H1 (cell line): ENCODE measurements at regions not wholly inside any gene's neighbourhood (a gene's known extent, or its start where the extent isn't known, plus 50 kb on each side); places are given as distances from the start of the nearest gene placed in this dataset.

Experiments used
- CTCF ChIA-PET: fragments of 300-600 bp; sonication (Branson Sonifier 250); formaldehyde crosslinking; loops from one replicate; lab custom pipeline; 2021; ENCODE audit not compliant: partially characterized antibody; lab: Charles Lee
- POLR2A ChIA-PET: fragments of 300-600 bp; sonication (Branson Sonifier 250); formaldehyde crosslinking; loops from one replicate; lab custom pipeline; 2021; ENCODE audit warnings: inconsistent platforms; ENCODE audit not compliant: partially characterized antibody; lab: Charles Lee
- DNase-seq, 2 experiments: peaks; one replicate each; pipeline versions ENCODE4 v3.0.0 to v3.0.0-alpha.2; 2010 to 2022; ENCODE audit warnings: low spot score in 2 of 2, low read depth in 1 of 2, mixed read lengths in 1 of 2
- FAIRE-seq: peaks from 2 replicates; lab custom pipeline; 2011; peaks lifted over from hg19 to GRCh38; lab: Jason Lieb, UNC
- H2AFZ ChIP-seq: 2 replicates; pipeline ENCODE4 v1.8.1; 2012; ENCODE audit warnings: low read length, inconsistent platforms
- H2AK5ac ChIP-seq: 2 replicates; pipeline ENCODE4 v1.6.1; 2013; ENCODE audit warnings: low read depth, low read length
- H2BK120ac ChIP-seq: replicated peaks from 2 replicates; pipeline ENCODE3; 2013; ENCODE audit warnings: low read depth, low read length, inconsistent platforms
- H2BK12ac ChIP-seq: 2 replicates; pipeline ENCODE4 v1.6.1; 2013; ENCODE audit warnings: low read depth, low read length
- H2BK15ac ChIP-seq: 2 replicates; pipeline ENCODE4 v1.6.1; 2013; ENCODE audit warnings: low read length
- H2BK20ac ChIP-seq: 2 replicates; pipeline ENCODE4 v1.6.1; 2013; ENCODE audit warnings: low read length
- H2BK5ac ChIP-seq: 2 replicates; pipeline ENCODE4 v1.6.1; 2013; ENCODE audit warnings: low read depth, low read length
- H3K14ac ChIP-seq: 2 replicates; pipeline ENCODE4 v1.6.1; 2013; ENCODE audit warnings: inconsistent platforms; ENCODE audit not compliant: insufficient read length
- H3K18ac ChIP-seq: 2 replicates; pipeline ENCODE4 v1.6.1; 2013; ENCODE audit warnings: low read length; ENCODE audit errors: extremely low read depth
- H3K23ac ChIP-seq: 2 replicates; pipeline ENCODE4 v1.6.1; 2013; ENCODE audit warnings: inconsistent platforms; ENCODE audit not compliant: insufficient read length
- H3K23me2 ChIP-seq: 2 replicates; pipeline ENCODE4 v1.6.1; 2013; ENCODE audit warnings: low read depth, low read length
- H3K27ac ChIP-seq: 2 replicates; pipeline ENCODE4 v1.6.1; 2011; ENCODE audit warnings: low read depth, low read length, inconsistent platforms
- H3K27me3 ChIP-seq, 4 experiments: replicated peaks in 1 of 4; 1 replicate in 1 of 4; 2 replicates in 3 of 4; pipeline versions ENCODE4 v1.6.1 to v1.8.1; 2011 to 2013; ENCODE audit warnings: low read length in 3 of 4, mild to moderate bottlenecking in 3 of 4, inconsistent platforms in 2 of 4, mixed read lengths in 2 of 4, moderate library complexity in 1 of 4; ENCODE audit not compliant: control insufficient read depth in 3 of 4, insufficient read depth in 3 of 4; ENCODE audit errors: extremely low read depth in 1 of 4
- H3K36me3 ChIP-seq, 4 experiments: 2 replicates each; pipeline versions ENCODE4 v1.6.1 to v1.8.1; 2011 to 2013; ENCODE audit warnings: mild to moderate bottlenecking in 4 of 4, low read length in 3 of 4, moderate library complexity in 2 of 4, control low read depth in 1 of 4, inconsistent platforms in 1 of 4; ENCODE audit not compliant: insufficient read depth in 4 of 4, control insufficient read depth in 2 of 4
- H3K4ac ChIP-seq: replicated peaks from 2 replicates; pipeline ENCODE3; 2013; ENCODE audit warnings: low read length, low read depth, mixed read lengths, inconsistent platforms; ENCODE audit not compliant: insufficient read length
- H3K4me1 ChIP-seq, 4 experiments: replicated peaks in 1 of 4; 1 replicate in 1 of 4; 2 replicates in 3 of 4; pipeline versions ENCODE4 v1.6.1 to v1.8.1; 2011 to 2013; ENCODE audit warnings: low read length in 3 of 4, inconsistent platforms in 2 of 4, mixed read lengths in 1 of 4; ENCODE audit not compliant: insufficient read depth in 4 of 4, control insufficient read depth in 3 of 4
- H3K4me2 ChIP-seq, 2 experiments: 2 replicates each; pipeline versions ENCODE4 v1.6.1 to v1.8.1; 2011 to 2013; ENCODE audit warnings: low read depth in 2 of 2, low read length in 2 of 2, control low read depth in 1 of 2, inconsistent platforms in 1 of 2, mild to moderate bottlenecking in 1 of 2; ENCODE audit not compliant: insufficient read depth in 1 of 2
- H3K4me3 ChIP-seq, 4 experiments: fragments of 200-600, 300-600 bp in 1 of 4; sonication (generic), shearing (Covaris generic), sonication (Bioruptor Twin) in 1 of 4; 2 replicates each; pipeline versions ENCODE4 v1.5.1 to v1.8.1; 2011 to 2016; ENCODE audit warnings: low read length in 4 of 4, low read depth in 3 of 4, control low read depth in 2 of 4, inconsistent platforms in 2 of 4, mild to moderate bottlenecking in 2 of 4, mixed read lengths in 1 of 4, moderate library complexity in 1 of 4; ENCODE audit not compliant: insufficient read depth in 2 of 4; ENCODE audit errors: extremely low read depth in 1 of 4
- H3K56ac ChIP-seq: replicated peaks from 2 replicates; pipeline ENCODE3; 2013; ENCODE audit warnings: low read depth, mild to moderate bottlenecking, mixed read lengths, low read length, inconsistent platforms; ENCODE audit not compliant: insufficient read length
- H3K79me1 ChIP-seq: 2 replicates; pipeline ENCODE4 v1.6.1; 2013; ENCODE audit warnings: low read depth, low read length, control low read depth
- H3K79me2 ChIP-seq, 2 experiments: 2 replicates each; pipeline versions ENCODE4 v1.6.1 to v1.8.1; 2012 to 2013; ENCODE audit warnings: low read length in 2 of 2, mild to moderate bottlenecking in 2 of 2, inconsistent platforms in 1 of 2; ENCODE audit not compliant: insufficient read depth in 2 of 2, control insufficient read depth in 1 of 2
- H3K9ac ChIP-seq, 4 experiments: replicated peaks in 1 of 4; 1 replicate in 1 of 4; 2 replicates in 3 of 4; pipeline versions ENCODE4 v1.6.1 to v1.8.1; 2011 to 2013; ENCODE audit warnings: low read depth in 3 of 4, low read length in 3 of 4, control low read depth in 2 of 4, mild to moderate bottlenecking in 2 of 4, moderate library complexity in 2 of 4, inconsistent platforms in 1 of 4; ENCODE audit errors: extremely low read depth in 1 of 4
- H3K9me3 ChIP-seq, 2 experiments: 2 replicates each; pipeline versions ENCODE4 v1.6.1 to v1.8.1; 2012 to 2013; ENCODE audit warnings: mild to moderate bottlenecking in 2 of 2, moderate library complexity in 2 of 2, control low read depth in 1 of 2, inconsistent platforms in 1 of 2, low read depth in 1 of 2, low read length in 1 of 2, mixed read lengths in 1 of 2; ENCODE audit not compliant: insufficient read depth in 2 of 2
- H4K20me1 ChIP-seq, 2 experiments: replicated peaks in 1 of 2; 2 replicates each; pipeline versions ENCODE3 to v1.8.1; 2011 to 2013; ENCODE audit warnings: inconsistent platforms in 2 of 2, low read length in 2 of 2, mild to moderate bottlenecking in 1 of 2; ENCODE audit not compliant: insufficient read depth in 2 of 2, control insufficient read depth in 1 of 2
- H4K5ac ChIP-seq: 2 replicates; pipeline ENCODE4 v1.6.1; 2013; ENCODE audit warnings: low read length, low read depth, mixed read lengths, inconsistent platforms; ENCODE audit not compliant: insufficient read length
- H4K8ac ChIP-seq: 2 replicates; pipeline ENCODE4 v1.8.0; 2013; ENCODE audit warnings: mild to moderate bottlenecking, moderate library complexity, low read length, inconsistent platforms; ENCODE audit not compliant: insufficient read depth; ENCODE audit errors: extremely low read depth
- H4K91ac ChIP-seq: replicated peaks from 2 replicates; pipeline ENCODE3; 2013; ENCODE audit warnings: low read length, mixed read lengths, inconsistent platforms; ENCODE audit not compliant: insufficient read length
- CHD1 ChIP-seq: IDR thresholded peaks from 2 replicates; pipeline ENCODE4 v1.6.1; 2012; ENCODE audit warnings: low read depth, low read length, improper control_type of control experiment
- FOSL1 ChIP-seq: IDR thresholded peaks from 2 replicates; pipeline ENCODE4 v1.6.1; 2011; ENCODE audit warnings: mild to moderate bottlenecking, low read depth, low read length, moderate library complexity; ENCODE audit not compliant: insufficient read depth
- HDAC6 ChIP-seq: IDR thresholded peaks from one replicate; pipeline ENCODE4 v1.7.1; 2012; ENCODE audit warnings: low read depth, mild to moderate bottlenecking, inconsistent platforms, low read length, moderate library complexity
- SAP30 ChIP-seq: fragments of 300-600 bp; sonication (generic); IDR thresholded peaks from 2 replicates; pipeline ENCODE4 v1.7.1; 2012; ENCODE audit warnings: low read length, moderate library complexity, mild to moderate bottlenecking, inconsistent platforms; ENCODE audit not compliant: insufficient read depth, insufficient replicate concordance
- SP1 ChIP-seq: IDR thresholded peaks from 2 replicates; pipeline ENCODE4 v1.6.1; 2011; ENCODE audit warnings: low read depth, low read length
- WGBS, 2 experiments: shearing (Covaris generic) in 1 of 2; methylation state at CpG; one replicate each; pipeline versions ENCODE4 v1.1.6 to v1.1.7; 2013 to 2015; ENCODE audit warnings: low lambda C conversion rate in 2 of 2, mixed read lengths in 2 of 2, inconsistent platforms in 1 of 2, low coverage in 1 of 2, missing lambda C conversion rate in 1 of 2; ENCODE audit not compliant: insufficient replicate concordance in 2 of 2, insufficient coverage in 1 of 2, insufficient read length in 1 of 2; ENCODE audit errors: extremely low coverage in 1 of 2, missing lambda C conversion rate in 1 of 2; 5-methylcytosine and 5-hydroxymethylcytosine counted together
- TF ChIP-seq, protein P1 (sequence below): IDR thresholded peaks from 2 replicates; pipeline ENCODE4 v1.6.1; 2011; ENCODE audit warnings: low read length, improper control_type of control experiment

DNA sequence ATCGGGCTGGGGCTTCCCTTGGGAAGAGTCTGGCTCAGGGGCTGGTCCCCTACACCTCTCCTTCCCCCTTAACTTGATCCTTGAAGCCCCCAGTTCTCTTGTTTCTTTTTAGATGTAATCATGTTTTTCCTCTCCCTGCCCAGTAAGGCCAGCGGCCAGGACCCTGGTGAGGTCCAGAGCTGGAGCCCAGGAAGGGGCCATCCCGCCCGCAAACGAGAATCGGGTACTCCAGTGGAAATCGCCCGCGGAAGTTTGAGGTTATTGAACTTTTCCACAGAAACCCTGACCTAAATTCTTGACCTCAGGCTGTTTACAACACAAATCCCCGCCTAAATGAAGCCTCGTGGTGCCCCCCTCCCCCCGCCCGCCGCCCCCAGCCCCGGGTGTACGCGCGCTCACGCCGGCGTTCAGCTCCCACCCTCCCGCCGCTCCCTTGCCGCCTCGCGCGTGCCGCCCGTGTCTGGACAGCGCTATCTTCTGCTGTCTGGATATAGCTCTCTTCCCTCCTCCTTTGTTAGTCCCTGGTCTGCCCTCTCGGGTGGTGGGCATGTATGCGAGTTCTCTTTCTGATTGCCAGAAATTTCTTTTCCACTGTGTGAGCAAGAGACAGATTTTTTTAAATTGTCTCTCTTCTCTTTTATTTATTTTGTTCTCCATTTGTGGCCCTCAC is 165.9 kb upstream of the CACNA1E start:
- Histone ChIP-seq H2AK5ac (no peak overlapping the region), H2BK120ac (no peak overlapping the region), H3K4me2 (peak overlapping the region; percentile 97 to 99), H3K9me3 (no peaks in the 10 kb centered on the region), H3K23me2 (peaks cover 10% of the 10 kb centered on the region), H3K4ac (no peak overlapping the region), H2BK5ac (no peak overlapping the region), H4K5ac (no peak overlapping the region), H4K91ac (no peak overlapping the region), H4K20me1 (peaks cover 1 to 2% of the 10 kb centered on the region in 2 experiments), H2AFZ (0 out of 2 replicates have a peak overlapping the region, but pooled peaks have one; percentile 11), H3K4me3 (peak overlapping the region; percentile 42 to 69 (median 55); a peak in 6 of 8 replicates), H3K18ac (no peak overlapping the region), H2BK20ac (no peak overlapping the region), H3K79me2 (no peaks in the 10 kb centered on the region), H3K27me3 (peaks cover 37 to 54% (median 50%) of the 10 kb centered on the region in 4 experiments), H3K56ac (no peak overlapping the region), H4K8ac (peak overlapping the region; percentile 20; the same call in 1 of the 2 replicates), H3K14ac (no peak overlapping the region), H3K4me1 (peaks cover 0 to 21% (median 4%) of the 10 kb centered on the region in 4 experiments; a peak in 6 of 7 replicates), H2BK15ac (no peak overlapping the region), H2BK12ac (no peak overlapping the region), H3K79me1 (no peaks in the 10 kb centered on the region; the same call in 1 of the 2 replicates), H3K23ac (no peak overlapping the region), H3K36me3 (no peaks in the 10 kb centered on the region), H3K9ac (peak overlapping the region in 1 of 4 experiments; percentile 11; a peak in 1 of 7 replicates), H3K27ac (no peak overlapping the region)
- DNase-seq (no peak), FAIRE-seq (no peak)
- TF ChIP-seq, protein P1, sequence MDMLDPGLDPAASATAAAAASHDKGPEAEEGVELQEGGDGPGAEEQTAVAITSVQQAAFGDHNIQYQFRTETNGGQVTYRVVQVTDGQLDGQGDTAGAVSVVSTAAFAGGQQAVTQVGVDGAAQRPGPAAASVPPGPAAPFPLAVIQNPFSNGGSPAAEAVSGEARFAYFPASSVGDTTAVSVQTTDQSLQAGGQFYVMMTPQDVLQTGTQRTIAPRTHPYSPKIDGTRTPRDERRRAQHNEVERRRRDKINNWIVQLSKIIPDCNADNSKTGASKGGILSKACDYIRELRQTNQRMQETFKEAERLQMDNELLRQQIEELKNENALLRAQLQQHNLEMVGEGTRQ = no peak
- no peak for TF ChIP-seq FOSL1
- no peak for TF ChIP-seq SP1
- TF ChIP-seq SAP30 = no peak
- TF ChIP-seq CHD1 = no peak
- TF ChIP-seq HDAC6 = no peak
- 33% methylated on average over 8 of the region's 32 CpGs; no CpG with 5 or more reads in 1 of the 2 experiments for whole genome bisulfite sequencing, 2 experiments
- ChIA-PET POLR2A (no interaction called here), CTCF (interaction anchor here (0.5 to 1.6 kb wide), 3 partner anchors 101 to 176 kb away, joined by 3 read pairs; no protein-coding TSS in a partner anchor)
